ENCODE measurements at regions not wholly inside any gene's neighbourhood (a gene's known extent, or its start where the extent isn't known, plus 50 kb on each side); places are given as distances from the start of the nearest gene placed in this dataset.

GRCh38 chr4:124783847-124784246 lies 71.3 kb upstream of the ANKRD50 start:
- DNase-seq (ENCODE audit: low read depth, low spot score): no peak
- no peak overlapping the region for H3K27ac ChIP-seq

GRCh38 chr4:124777007-124777406 lies 64.5 kb upstream of the ANKRD50 start:
- Histone ChIP-seq H3K9ac (ENCODE audit: insufficient read length) (no peak overlapping the region), H3K36me3 (ENCODE audit: insufficient read depth, low read length) (no peaks in the 10 kb centered on the region), H3K4me3 (no peak overlapping the region), H3K9me3 (ENCODE audit: low read depth, low read length) (no peaks in the 10 kb centered on the region), H3K27ac (no peak overlapping the region)
- no peak for TF ChIP-seq EZH2 (IDR thresholded peaks at IDR 0.05)
- TF ChIP-seq POLR2AphosphoS5 (IDR thresholded peaks at IDR 0.05; ENCODE audit: borderline replicate concordance, low read depth, low read length): no peak
- no peak for TF ChIP-seq FOXP2 (optimal IDR thresholded peaks at IDR 0.05; ENCODE audit: control extremely low read depth, extremely low read length, insufficient read depth)
- no peak for DNase-seq (ENCODE audit: low read depth, low spot score)

More at GRCh38 chr4:124783847-124784246, 71.3 kb upstream of the ANKRD50 start:
- H3K4me3 ChIP-seq: no peak overlapping the region
- H3K9ac ChIP-seq (ENCODE audit: insufficient read length): no peak overlapping the region
- TF ChIP-seq POLR2AphosphoS5 (IDR thresholded peaks at IDR 0.05; ENCODE audit: borderline replicate concordance, low read depth, low read length) (no peak), EZH2 (IDR thresholded peaks at IDR 0.05) (no peak), FOXP2 (optimal IDR thresholded peaks at IDR 0.05; ENCODE audit: control extremely low read depth, extremely low read length, insufficient read depth) (no peak)
- no peaks in the 10 kb centered on the region for H3K36me3 ChIP-seq (ENCODE audit: insufficient read depth, low read length)
- no peaks in the 10 kb centered on the region for H3K9me3 ChIP-seq (ENCODE audit: low read depth, low read length)

GRCh38 chr4:124768596-124769365 lies 56.2 kb upstream of the ANKRD50 start:
- DNase-seq (ENCODE audit: low read depth, low spot score): no peak
- Histone ChIP-seq H3K9me3 (ENCODE audit: low read depth, low read length) (no peaks in the 10 kb centered on the region), H3K27ac (no peak overlapping the region), H3K36me3 (ENCODE audit: insufficient read depth, low read length) (no peaks in the 10 kb centered on the region), H3K9ac (ENCODE audit: insufficient read length) (no peak overlapping the region), H3K4me3 (no peak overlapping the region)
- TF ChIP-seq POLR2AphosphoS5 (IDR thresholded peaks at IDR 0.05; ENCODE audit: borderline replicate concordance, low read depth, low read length) (no peak), EZH2 (IDR thresholded peaks at IDR 0.05) (no peak), FOXP2 (optimal IDR thresholded peaks at IDR 0.05; ENCODE audit: control extremely low read depth, extremely low read length, insufficient read depth) (no peak)

GRCh38 chr4:124762956-124763355 lies 50.4 kb upstream of the ANKRD50 start:
- Histone ChIP-seq H3K4me3 (no peak overlapping the region), H3K36me3 (ENCODE audit: insufficient read depth, low read length) (no peaks in the 10 kb centered on the region), H3K9ac (ENCODE audit: insufficient read length) (no peak overlapping the region), H3K9me3 (ENCODE audit: low read depth, low read length) (no peaks in the 10 kb centered on the region), H3K27ac (no peak overlapping the region)
- DNase-seq (ENCODE audit: low read depth, low spot score): no peak
- TF ChIP-seq POLR2AphosphoS5 (IDR thresholded peaks at IDR 0.05; ENCODE audit: borderline replicate concordance, low read depth, low read length): no peak
- TF ChIP-seq EZH2 (IDR thresholded peaks at IDR 0.05): no peak
